GM12872 (cell line): ENCODE measurements at regions not wholly inside any gene's neighbourhood (a gene's known extent, or its start where the extent isn't known, plus 50 kb on each side); places are given as distances from the start of the nearest gene placed in this dataset.

ENCODE experiments used
- CTCF ChIP-seq: IDR thresholded peaks from 3 replicates; pipeline ENCODE4 v1.5.1; 2011; ENCODE audit warnings: low read depth, mild to moderate bottlenecking, low read length, moderate library complexity; ENCODE audit not compliant: insufficient read depth

GRCh38 chr18:43777636-43778304 is 500.5 kb upstream of the SYT4 start:
- TF ChIP-seq CTCF: no peak

DNA sequence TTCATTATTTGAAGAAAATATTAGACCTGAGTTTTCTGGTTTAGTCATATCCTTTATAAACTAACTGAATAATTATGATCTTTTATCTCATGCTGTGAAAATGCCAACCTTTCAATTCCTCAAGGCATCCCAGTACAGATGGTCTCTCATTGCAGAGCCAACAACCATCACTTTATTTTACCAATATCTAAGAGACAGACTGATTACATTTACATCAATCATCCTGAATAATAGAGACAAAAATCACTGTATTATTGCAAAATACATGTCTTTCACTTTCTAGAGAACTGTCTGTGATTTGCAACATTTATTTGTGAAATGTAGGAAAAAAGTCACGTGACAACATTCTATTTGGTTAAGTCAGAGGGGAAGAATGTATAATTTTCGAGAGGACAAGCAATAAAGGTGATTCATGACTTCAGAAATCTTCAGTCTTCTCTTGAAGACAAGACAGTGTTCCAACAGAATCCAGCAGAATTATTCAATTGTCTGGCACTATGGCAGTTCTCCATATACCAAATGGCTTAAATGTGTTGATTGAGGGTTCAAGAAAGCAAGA is 503.6 kb upstream of the SYT4 start:
- no peak for TF ChIP-seq CTCF

DNA sequence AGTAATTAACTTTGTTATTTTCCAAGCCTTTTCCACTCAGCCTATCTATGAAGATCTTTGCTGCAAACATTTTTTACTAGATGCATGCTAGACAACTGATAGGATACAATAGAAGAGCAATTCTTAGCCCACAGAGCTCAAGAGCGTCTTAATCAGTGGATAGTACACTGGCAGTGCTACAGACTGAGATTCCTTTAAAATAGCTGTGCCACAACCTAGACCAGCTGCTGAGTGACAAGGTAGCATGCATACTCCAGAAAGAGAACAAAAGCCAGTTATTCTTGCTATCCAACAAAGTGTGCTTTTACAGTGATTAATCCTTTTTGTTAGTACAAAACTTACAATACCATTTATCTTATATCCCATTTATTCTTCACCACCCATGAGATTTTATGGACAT is 507.9 kb upstream of the SYT4 start:
- no peak for TF ChIP-seq CTCF

GRCh38 chr18:43786893-43787292 is 509.6 kb upstream of the SYT4 start:
- TF ChIP-seq CTCF: no peak

- no peak for TF ChIP-seq CTCF
Measured at GRCh38 chr18:43789234-43790000, 512.1 kb upstream of the SYT4 start.

- no peak for TF ChIP-seq CTCF
Measured at GRCh38 chr18:43793910-43794309, 516.6 kb upstream of the SYT4 start.

- TF ChIP-seq CTCF: no peak
Measured at GRCh38 chr18:43794363-43794762, 517.1 kb upstream of the SYT4 start.
